GM18870 (cell line): ENCODE measurements at regions not wholly inside any gene's neighbourhood (a gene's known extent, or its start where the extent isn't known, plus 50 kb on each side); places are given as distances from the start of the nearest gene placed in this dataset.
"Not testable (repeated sequence)": the region's sequence is repeated elsewhere in the genome, so short reads cannot be mapped to it uniquely, and the experiment has no call there.

Experiments
- ATAC-seq: cut with Tn5 transposase; IDR thresholded peaks from one replicate; pipeline ENCODE4 v1.9.1; 2021; ENCODE audit warnings: moderate library complexity; ENCODE audit not compliant: unreplicated experiment

DNA sequence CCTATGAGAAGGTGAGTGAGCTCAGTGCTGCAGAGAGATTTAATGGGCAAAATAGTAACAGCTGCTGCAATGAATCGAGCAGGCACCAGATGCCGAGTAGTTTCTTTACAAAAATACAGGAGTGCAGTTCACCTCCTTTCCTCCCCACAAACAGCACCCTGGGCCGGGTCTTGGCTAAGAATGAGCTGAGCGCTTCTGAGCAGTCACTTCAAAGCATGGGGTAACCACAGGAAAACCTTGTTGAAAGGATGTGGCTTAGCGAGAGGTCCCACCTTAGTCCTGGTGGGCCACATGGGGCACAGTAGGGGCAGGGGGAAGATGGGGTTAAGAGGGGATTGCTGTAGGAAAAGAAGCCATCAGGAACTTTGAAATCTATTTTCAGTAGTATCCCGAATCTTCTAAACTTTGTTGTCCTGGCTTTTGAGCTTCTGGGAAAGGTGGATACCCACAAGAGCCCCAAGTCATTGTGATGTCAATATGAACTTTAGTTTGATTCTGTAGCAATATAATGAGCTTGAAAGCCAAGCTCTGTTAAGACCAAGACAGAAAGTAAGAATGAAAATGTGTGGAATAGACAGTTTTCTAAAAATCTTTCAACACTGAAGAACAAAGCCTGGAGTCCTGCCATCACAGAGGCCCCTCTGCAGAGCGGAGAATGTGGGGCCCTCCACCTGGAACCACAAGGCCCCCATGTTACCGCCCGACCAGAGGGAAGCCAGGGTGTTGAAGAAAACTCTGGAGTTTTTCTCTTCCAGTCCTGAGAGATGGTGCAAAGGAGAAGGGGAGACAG is 101.0 kb upstream of the ZNF236 start:
- ATAC-seq, result no peak

GRCh38 chr18:76720683-76721082 is 101.7 kb upstream of the ZNF236 start:
- no peak for ATAC-seq

GRCh38 chr18:76715012-76715610 is 107.2 kb upstream of the ZNF236 start:
- no peak for ATAC-seq

DNA sequence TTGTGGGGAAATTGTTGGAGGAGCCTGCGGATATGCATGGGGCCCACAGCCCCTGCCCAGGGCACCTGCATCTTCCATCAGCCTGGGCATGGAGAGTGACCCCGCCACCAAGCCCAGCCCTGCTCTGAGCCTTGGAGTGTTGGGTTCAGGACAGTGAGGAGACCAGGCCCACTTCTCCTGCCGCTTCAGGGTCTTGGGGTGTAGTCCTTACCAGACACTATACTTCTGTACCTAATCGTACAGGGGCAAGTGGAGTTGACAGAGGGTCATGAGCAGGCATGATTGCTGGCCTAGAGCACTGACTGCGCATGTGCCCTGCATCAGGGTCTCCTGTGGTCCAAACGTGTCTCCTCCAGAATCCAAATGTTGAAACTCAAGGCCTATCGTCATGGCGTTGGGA is 108.9 kb upstream of the ZNF236 start:
- ATAC-seq, result no peak

GRCh38 chr18:76712511-76713140 is 109.7 kb upstream of the ZNF236 start:
- no peak for ATAC-seq

DNA sequence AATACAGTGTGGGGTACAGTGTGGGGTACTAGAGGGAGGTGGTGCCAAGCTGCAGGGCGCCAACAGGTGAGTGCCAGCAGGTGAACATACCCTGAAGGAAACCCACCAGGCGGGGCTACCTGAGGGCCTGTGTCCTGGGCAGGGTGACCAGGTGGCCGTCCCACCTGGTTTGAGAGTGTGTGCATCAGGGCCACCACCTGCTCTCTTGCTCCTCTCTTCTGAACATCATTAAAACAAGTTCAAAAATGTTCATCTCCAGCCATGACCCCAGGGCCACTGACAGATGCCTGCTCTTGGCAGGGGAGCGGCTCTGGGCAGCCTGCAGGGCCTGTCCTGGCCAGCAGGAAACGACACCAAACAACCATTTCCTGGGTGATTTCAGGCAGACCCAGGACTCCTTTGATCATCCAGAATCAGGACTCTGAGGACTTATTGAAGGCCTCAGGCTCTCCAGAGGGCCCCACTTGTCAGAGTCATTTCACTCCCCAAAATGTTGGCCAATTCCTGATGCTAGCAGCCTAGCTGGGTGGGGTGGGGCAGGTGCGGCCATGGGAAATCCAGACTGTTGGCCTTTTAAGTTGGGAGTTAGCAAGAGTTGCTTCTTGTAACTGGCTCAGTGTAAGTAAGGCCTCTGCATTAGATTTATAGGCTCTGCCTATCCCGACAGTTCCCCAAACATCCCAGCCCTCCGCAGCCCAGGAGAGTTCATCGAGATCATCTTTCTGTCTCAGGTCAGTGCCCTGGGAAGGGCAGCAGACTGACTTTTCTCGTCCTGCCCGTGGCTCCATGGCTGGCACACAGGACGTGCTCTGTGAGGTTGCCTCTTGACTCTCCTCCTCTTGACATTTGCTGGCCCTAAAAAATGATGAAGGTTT is 111.5 kb upstream of the ZNF236 start:
- ATAC-seq, result no peak

DNA sequence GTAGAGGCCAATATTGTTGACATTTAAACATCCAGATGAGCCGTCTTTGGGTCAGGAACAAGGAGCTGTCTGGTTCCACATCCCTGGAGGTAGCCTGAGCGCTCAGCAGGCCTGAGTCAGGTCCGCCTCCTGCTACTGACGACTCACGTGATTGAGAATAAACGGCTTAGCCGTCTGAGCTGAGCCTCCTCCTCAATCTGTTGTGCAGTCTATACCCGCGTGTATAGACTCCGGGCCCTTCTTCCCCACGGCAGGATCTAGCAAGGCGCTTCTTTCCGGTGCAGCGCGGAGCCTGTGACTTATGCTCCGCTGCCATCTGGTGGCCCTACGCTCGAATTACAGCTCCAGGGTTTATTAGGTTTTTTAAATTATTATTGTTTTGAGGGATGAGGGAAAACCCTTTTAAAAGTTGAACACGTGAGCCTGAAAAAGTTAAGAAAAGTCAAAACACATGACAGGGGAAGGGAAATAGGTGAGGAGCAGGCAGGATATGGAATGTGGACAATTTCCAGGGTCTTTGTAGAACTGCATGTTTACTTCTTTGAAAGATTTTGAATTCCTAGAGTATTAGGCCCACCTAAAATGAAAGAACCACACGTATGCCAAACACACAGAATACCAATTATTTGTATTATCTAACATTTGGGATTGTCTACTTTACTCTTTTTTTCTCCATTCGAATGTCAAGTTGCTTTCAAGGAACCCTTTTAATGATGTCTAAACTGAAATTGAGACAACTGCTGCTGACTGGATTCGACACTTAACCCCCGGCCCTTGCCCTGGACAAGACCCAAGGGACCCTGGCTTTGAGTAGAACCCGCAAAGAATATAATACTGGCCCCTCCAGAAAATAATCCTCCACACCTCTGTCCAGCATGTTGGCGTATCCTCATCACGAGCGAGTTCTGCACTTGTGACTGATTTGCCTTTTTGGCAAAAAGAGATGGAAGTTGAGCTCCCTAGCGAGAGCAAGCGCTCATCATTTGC is 112.4 kb upstream of the ZNF236 start:
- ATAC-seq, result peak; percentile 75

- no peak for ATAC-seq
Measured at GRCh38 chr18:76708722-76709353, 113.5 kb upstream of the ZNF236 start.

DNA sequence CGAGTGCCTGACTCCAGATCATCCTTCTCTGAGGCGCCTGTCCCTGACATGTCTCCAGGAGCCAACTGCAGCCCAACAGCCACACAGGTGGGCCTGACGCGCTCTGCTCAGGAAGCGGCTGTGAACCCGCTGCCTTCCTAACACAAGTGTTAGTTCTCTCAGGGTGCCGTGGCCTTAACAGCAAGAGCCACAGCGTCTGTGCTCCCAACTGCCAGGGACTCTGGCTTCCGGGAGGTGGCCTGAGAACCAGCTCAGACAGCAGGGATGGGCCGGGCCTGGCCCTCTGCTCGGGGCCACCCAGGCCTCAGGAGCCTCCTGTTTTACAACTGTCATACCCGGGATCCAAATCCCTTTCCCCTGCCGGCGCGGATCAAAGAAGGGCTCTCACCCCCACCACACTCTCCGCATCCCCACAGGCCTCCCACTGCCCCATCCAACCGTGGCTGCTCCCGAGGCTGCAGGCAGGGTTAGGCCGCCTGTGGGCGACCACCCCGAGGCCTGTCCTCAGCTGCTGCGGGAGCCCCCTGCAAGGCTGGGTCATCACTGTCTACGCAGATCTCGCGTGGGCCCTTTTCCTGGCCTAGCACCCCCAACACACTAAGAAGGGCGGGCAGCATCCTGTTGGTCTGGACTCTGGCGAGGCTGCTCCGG is 114.2 kb upstream of the ZNF236 start:
- no peak for ATAC-seq

- ATAC-seq, result no peak
Measured at GRCh38 chr18:76707534-76707933, 114.8 kb upstream of the ZNF236 start.

GRCh38 chr18:76704589-76704988 is 117.8 kb upstream of the ZNF236 start:
- not testable (repeated sequence) for ATAC-seq

- ATAC-seq, result no peak
Measured at GRCh38 chr18:76699923-76700322, 122.4 kb upstream of the ZNF236 start.

DNA sequence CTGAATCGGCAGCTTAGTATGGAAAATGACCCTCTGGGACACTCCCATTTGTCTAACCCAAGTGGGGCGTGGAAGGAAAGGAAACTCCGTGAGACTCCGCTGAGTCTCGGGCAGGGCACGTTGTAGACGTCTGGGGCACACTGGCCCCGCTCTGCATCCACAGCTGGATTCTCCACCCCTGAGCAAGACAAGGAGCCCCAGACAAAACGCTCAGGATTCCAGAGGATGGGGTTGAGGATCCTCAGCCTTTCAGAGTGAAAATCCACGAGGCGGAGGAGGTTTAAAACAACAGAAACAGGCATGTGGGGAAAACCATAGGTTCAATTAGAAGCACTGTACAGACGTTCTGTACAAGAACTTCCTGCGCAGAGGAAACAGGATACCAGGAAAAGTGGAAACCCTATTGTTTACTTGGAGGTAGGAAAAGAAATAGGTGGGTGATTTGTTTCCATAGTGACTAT is 124.9 kb upstream of the ZNF236 start:
- no peak for ATAC-seq

- no peak for ATAC-seq
Measured at GRCh38 chr18:76691800-76692199, 130.6 kb upstream of the ZNF236 start.

GRCh38 chr18:76689646-76690264 is 132.6 kb upstream of the ZNF236 start:
- no peak for ATAC-seq

GRCh38 chr18:76688724-76689472 is 133.5 kb upstream of the ZNF236 start:
- ATAC-seq, result no peak

DNA sequence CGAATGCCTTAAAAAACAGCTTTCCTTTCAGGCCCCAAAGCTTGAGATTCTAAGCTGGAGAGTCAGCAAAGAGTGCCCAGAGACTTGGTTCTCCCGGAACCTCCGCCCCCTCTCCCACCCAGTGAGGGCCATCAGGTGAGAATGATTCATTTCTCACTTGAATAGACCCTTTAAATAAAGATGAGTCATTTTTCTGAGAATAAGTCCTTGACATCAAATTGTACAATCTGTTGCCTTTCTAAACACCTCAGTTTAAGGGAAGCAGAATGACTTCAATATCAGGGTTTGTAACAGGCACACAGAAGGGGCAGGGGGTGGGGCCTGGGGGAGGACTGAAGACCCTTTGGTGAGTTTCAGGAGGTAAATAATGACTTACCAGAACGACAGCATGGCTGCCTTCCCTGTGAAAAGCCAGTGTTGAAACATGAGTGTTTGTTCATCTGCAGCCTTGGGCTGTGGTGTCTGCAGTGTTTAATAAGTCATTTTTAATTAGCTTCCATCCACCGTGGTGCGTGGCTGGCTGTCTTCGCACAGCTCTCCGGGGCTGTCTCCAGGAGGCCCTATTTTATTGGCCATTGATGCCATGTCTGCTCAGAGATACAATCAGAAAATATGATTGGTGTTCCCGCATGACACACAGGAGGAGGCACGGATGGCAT is 134.9 kb upstream of the ZNF236 start:
- peak; percentile 45 for ATAC-seq
